Stomach (tissue), 8 donors: ENCODE measurements at regions not wholly inside any gene's neighbourhood (a gene's known extent, or its start where the extent isn't known, plus 50 kb on each side); places are given as distances from the start of the nearest gene placed in this dataset.

Source experiments
- DNase-seq, 2 donors: peaks; one replicate each; pipeline versions ENCODE4 v3.0.0 to v3.0.0-alpha.2; 2013 to 2019
- H3K27ac ChIP-seq, 5 donors: fragments of 200-600 bp in 4 of 5; sonication (generic) in 4 of 5; one replicate each; pipeline ENCODE4 v1.5.1; 2013 to 2019; ENCODE audit warnings: mild to moderate bottlenecking in 1 of 5, moderate library complexity in 1 of 5
- H3K27me3 ChIP-seq, 3 donors: fragments of 200-600 bp; sonication (generic); one replicate each; pipeline ENCODE4 v1.5.1; 2017 to 2019; ENCODE audit warnings: mixed run types in 1 of 3
- H3K36me3 ChIP-seq, 4 donors: fragments of 200-600 bp; sonication (generic); 1 replicate in 3 of 4; 2 replicates in 1 of 4; pipeline ENCODE4 v1.5.1; 2016 to 2019
- H3K4me1 ChIP-seq, 4 donors: fragments of 200-600 bp; sonication (generic); one replicate each; pipeline ENCODE4 v1.5.1; 2016 to 2019
- H3K4me3 ChIP-seq, 4 donors: fragments of 200-600 bp; sonication (generic) in 3 of 4; one replicate each; pipeline ENCODE4 v1.5.1; 2016 to 2019; ENCODE audit warnings: mild to moderate bottlenecking in 1 of 4
- H3K9me3 ChIP-seq, 4 donors: fragments of 200-600 bp; sonication (generic); one replicate each; pipeline ENCODE4 v1.5.1; 2016 to 2019
- CTCF ChIP-seq, 7 experiments: fragments of 450-650 bp in 4 of 7; fragments of 200-600 bp in 3 of 7; sonication (generic) in 3 of 7; IDR thresholded peaks; one replicate each; pipeline ENCODE4 v1.5.1; 2016 to 2019; ENCODE audit warnings: antibody characterized with exemption in 7 of 7, control low read depth in 2 of 7, mild to moderate bottlenecking in 1 of 7
- EP300 ChIP-seq: sonication (generic); formaldehyde crosslinking; IDR thresholded peaks from one replicate; pipeline ENCODE4 v1.6.1; 2017; ENCODE audit warnings: antibody characterized with exemption
- POLR2A ChIP-seq, 4 donors: fragments of 450-650 bp; IDR thresholded peaks; one replicate each; pipeline ENCODE4 v1.6.1; 2016; ENCODE audit warnings: antibody characterized with exemption in 4 of 4, control low read depth in 2 of 4, mild to moderate bottlenecking in 1 of 4, moderate library complexity in 1 of 4
- POLR2AphosphoS5 ChIP-seq, 3 donors: sonication (generic); formaldehyde crosslinking; IDR thresholded peaks; one replicate each; pipeline ENCODE4 v1.6.1; 2016; ENCODE audit warnings: antibody characterized with exemption in 3 of 3
- WGBS, 5 donors: extraction: QIAGEN DNeasy Blood & Tissue Kit in 3 of 5; methylation state at CpG; one replicate each; pipeline versions ENCODE4 v1.1.5 to v1.1.7; 2013 to 2018; 5-methylcytosine and 5-hydroxymethylcytosine counted together
- intact Hi-C: fragments of 100-400 bp; cut with DNase I; formaldehyde crosslinking; loops from one replicate; pipeline ENCODE4 v1.15.1; 2023; ENCODE audit warnings: low total_unique reads
- donor health status: healthy with polysubstance abuse.
- donor health status: Bipolar disorder and iron deficiency.
- donor health status: healthy.

DNA sequence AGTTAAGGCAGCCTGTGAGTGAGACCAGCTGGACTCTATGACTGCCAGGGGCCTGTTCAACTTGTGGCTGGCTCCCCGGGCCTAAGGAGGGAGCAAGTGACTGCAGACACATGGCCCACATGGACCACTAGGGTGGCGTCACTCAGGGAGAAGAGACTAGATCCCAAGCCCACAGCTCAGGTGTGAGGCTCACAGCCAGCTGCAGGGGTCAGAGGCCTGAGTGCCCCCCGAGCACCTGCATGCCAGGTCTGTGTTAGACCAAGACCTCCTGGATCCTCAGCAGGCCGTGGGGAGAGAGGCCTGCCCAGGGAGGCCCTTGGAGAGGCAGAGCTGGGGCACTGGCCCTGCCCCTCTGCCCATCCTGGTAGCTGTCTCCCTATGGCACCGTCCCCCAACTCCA lies 142.4 kb upstream of the RUNX3 start:
- no peak for TF ChIP-seq CTCF (IDR thresholded peaks at IDR 0.05)
- no peak for TF ChIP-seq POLR2A (IDR thresholded peaks at IDR 0.05)
- no peak for TF ChIP-seq EP300
- WGBS, 5 donors, result 73 to 87% (median 84%) methylated on average over 3 to 5 of the region's 5 CpGs
- intact Hi-C loops, result no loop called here
- Histone ChIP-seq H3K9me3 (peaks cover 0 to 10% (median 6%) of the 10 kb centered on the region in 4 donors), H3K27me3 (peaks cover 0 to 5% (median 0%) of the 10 kb centered on the region in 3 donors), H3K4me3 (no peak overlapping the region), H3K36me3 (no peaks in the 10 kb centered on the region), H3K4me1 (no peaks in the 10 kb centered on the region), H3K27ac (no peak overlapping the region)
- DNase-seq, result no peak

GRCh38 chr1:25068829-25069228 lies 138.8 kb upstream of the RUNX3 start:
- TF ChIP-seq EP300 (no peak), CTCF (IDR thresholded peaks at IDR 0.05) (no peak), POLR2A (IDR thresholded peaks at IDR 0.05) (no peak), POLR2AphosphoS5 (IDR thresholded peaks at IDR 0.05) (no peak)
- H3K4me3 ChIP-seq, result no peak overlapping the region
- intact Hi-C loops, result no loop called here
- no peaks in the 10 kb centered on the region for H3K9me3 ChIP-seq
- WGBS, 5 donors, result 89 to 96% (median 94%) methylated on average over 3 to 4 of the region's 4 CpGs
- DNase-seq, result no peak
- no peaks in the 10 kb centered on the region for H3K36me3 ChIP-seq
- H3K4me1 ChIP-seq, result peaks cover 0 to 14% (median 6%) of the 10 kb centered on the region in 4 donors
- no peak overlapping the region for H3K27ac ChIP-seq
- H3K27me3 ChIP-seq, result peaks cover 0 to 5% (median 0%) of the 10 kb centered on the region in 3 donors

DNA sequence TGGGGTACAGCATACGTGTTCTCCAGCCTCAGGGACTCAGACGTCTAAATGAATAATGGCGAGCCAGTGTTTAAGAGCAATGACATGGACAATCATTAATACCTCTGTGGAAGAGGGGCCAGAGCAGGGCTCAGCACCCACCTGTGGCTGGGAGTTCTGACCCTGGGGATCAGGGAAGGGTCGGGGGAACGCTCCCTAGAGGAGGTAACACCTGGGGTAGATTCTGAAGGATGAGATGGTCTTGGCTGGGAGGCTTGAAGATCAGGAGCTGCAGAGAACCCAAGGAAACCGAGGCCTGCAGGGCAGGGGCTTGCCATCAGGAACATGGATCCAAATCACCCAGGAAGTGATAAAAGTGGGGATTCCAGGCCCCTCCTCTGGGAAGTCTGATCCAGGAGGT lies 138.2 kb upstream of the RUNX3 start:
- Histone ChIP-seq H3K27me3 (peaks cover 0 to 5% (median 0%) of the 10 kb centered on the region in 3 donors), H3K27ac (no peak overlapping the region), H3K4me3 (no peak overlapping the region), H3K9me3 (no peaks in the 10 kb centered on the region), H3K4me1 (peaks cover 0 to 14% (median 6%) of the 10 kb centered on the region in 4 donors), H3K36me3 (no peaks in the 10 kb centered on the region)
- intact Hi-C loops, result no loop called here
- TF ChIP-seq POLR2A (IDR thresholded peaks at IDR 0.05) (no peak), CTCF (IDR thresholded peaks at IDR 0.05) (no peak), POLR2AphosphoS5 (IDR thresholded peaks at IDR 0.05) (no peak), EP300 (no peak)
- DNase-seq, result no peak
- WGBS, 5 donors, result 81 to 92% (median 89%) methylated on average over 6 of the region's 6 CpGs

DNA sequence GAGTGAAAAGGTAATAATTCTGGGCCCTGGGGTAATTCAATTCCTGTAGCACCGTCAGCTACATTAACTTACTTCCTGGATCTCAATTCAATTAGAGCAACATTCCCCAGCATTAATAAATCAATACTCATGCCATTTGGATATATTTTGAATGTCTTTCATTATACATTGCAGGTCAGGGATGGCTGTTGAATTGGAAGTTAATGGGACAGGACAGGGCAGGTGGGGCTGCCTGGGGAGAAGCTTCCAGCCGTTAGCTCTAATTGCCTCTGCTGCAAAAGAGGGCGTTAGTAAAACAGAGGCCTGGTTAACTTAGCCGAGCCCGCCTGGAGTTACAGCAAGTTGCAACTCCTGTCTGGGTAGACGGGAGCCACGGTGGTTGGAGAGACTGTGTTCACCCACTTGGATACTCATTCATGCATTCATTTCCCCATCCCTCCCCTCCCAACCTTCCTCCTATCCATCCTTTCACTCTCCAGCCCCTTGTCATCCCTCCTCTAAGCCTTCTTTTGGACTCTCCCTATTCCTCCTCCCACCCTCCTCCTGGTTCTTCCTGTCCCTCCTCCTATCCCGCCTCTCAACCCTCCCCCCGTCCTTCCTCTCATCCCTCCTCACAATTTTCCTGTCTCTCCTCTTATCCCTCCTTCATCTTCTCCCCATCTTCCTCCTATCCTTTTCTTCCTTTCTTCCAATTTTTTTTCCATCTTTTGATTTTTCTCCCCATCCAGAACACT lies 137.6 kb upstream of the RUNX3 start:
- TF ChIP-seq EP300 (no peak), POLR2A (IDR thresholded peaks at IDR 0.05) (no peak), CTCF (IDR thresholded peaks at IDR 0.05) (no peak), POLR2AphosphoS5 (IDR thresholded peaks at IDR 0.05) (no peak)
- no peak overlapping the region for H3K4me3 ChIP-seq
- whole genome bisulfite sequencing, 5 donors, result 86 to 90% (median 86%) methylated on average over 9 of the region's 9 CpGs
- H3K27ac ChIP-seq, result no peak overlapping the region
- intact Hi-C loops, result no loop called here
- H3K36me3 ChIP-seq, result no peaks in the 10 kb centered on the region
- peaks cover 0 to 14% (median 6%) of the 10 kb centered on the region in 4 donors for H3K4me1 ChIP-seq
- H3K9me3 ChIP-seq, result no peaks in the 10 kb centered on the region
- no peak for DNase-seq
- H3K27me3 ChIP-seq, result peaks cover 0 to 4% (median 0%) of the 10 kb centered on the region in 3 donors
